GM12873 (cell line): ENCODE measurements at regions not wholly inside any gene's neighbourhood (a gene's known extent, or its start where the extent isn't known, plus 50 kb on each side); places are given as distances from the start of the nearest gene placed in this dataset.

ENCODE experiments used
- CTCF ChIP-seq: IDR thresholded peaks from 2 replicates; pipeline ENCODE4 v1.5.1; 2012; ENCODE audit warnings: low read depth, mild to moderate bottlenecking, moderate library complexity, low read length, control low read depth; ENCODE audit not compliant: insufficient read depth; ENCODE audit errors: missing control alignments

DNA sequence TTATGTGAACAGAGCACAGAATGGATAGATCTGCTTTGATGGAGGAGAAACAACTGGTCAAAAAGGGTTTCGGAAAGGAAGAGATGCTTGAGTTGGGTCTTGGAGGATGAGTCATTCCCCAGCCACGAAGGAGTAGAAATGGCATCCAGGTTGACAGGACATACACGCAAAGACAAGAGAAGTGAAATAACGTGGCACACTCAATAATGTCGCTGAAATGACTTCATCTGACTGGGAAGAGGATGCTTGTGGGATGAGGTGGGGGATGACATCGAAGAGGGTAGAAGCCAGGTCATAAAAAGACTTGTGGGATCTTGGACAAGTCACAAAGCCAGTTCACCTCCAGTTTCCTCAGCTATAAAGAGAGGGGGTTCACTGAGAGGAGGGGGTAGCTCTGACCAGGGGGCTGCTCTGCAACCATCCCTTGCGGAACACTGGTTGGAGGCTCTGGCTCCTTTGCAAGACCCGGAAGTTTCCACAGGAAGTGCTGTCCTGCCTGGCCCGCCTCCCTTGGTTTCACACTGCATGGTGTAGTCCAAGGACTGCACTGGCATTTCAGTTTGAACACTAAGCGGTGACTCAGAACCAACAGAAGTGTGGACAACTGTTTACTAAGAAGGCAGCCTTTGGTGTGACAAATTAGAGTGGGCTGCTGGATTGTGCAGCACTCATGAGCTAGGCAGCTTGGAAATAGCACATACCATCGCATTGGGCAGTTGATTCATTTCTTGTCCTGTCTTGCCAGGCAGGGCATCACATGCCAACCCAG, 189.9 kb upstream of the ADO start:
- no peak for TF ChIP-seq CTCF

DNA sequence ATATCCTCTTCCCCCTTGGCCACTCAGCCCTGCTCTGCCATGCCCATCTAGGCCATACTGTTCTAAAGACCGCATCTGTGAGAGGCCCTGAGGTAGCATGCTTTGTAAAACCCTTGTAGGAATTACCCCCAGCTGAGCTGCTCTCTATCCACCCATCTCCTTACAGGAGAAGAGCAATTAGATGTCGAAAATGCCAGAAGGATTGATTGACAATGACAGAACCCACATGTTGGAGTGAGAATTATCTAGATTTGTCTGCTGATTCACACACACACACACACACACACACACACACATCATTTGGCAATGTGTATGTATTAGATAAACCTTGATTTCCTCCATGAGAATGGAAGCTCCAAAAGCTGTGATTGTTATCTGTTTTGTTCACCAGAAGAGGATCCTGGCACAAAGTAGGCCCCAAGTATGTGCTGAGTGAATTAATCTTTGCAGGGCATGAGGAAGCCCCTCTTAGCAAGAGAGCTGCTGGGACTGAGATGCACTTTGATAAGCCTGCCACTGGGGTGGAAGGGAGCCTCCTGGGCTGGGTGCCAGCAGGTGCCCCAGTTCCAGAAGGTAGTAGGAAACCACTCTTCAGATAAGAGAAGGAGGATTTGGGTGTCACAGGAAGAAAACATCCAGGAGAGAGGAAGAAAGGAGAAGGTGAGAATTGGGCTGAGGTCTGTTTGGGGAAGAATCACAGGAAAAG, 187.5 kb upstream of the ADO start:
- peak; percentile 40 for TF ChIP-seq CTCF

DNA sequence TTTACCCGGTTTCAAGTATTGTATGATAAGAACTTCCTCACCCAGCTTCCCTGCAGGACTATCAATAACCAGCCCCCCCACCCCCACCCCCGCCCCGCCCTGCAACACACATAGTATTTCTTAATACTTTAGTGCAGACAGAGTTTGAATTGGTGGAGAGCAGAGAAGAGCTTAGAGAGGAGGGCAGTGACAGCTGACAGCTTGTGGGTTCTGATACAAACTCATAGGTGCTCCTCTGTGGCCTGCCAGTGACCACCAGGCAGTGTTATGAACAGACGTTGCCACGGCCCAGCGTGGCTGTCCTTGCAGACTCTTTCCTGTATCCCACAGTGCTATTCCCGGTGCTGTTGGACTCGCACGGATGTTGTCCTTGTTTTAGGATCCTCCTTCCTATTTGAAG, 186.9 kb upstream of the ADO start:
- TF ChIP-seq CTCF = no peak

DNA sequence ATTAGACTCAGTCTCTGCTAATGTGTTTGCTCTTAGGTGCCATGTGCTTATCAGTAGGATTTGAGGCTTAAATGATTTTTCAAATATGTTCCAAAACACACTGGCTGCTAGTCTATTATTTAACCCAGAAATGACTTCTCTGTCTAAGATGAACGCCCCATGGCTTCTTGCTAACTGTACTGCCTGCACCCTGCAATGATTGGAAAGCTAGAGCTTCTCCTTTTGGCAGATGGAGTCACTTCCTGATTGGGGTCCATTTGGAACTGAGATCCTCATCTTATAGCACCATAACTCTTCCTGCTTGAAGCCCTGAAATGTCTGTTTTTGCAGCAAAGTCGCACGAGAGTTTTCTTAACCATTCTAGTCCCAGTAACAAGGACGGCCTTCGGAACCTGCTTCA, 186.5 kb upstream of the ADO start:
- no peak for TF ChIP-seq CTCF

GRCh38 chr10:62618576-62619412, 185.7 kb upstream of the ADO start:
- no peak for TF ChIP-seq CTCF

GRCh38 chr10:62619413-62619738, 185.1 kb upstream of the ADO start:
- TF ChIP-seq CTCF = no peak

- TF ChIP-seq CTCF = no peak
These were observed 184.0 kb upstream of the ADO start for GRCh38 chr10:62620491-62620890.
